ENCODE measurements at regions not wholly inside any gene's neighbourhood (a gene's known extent, or its start where the extent isn't known, plus 50 kb on each side); places are given as distances from the start of the nearest gene placed in this dataset.

GRCh38 chr3:84260596-84260995 is 698.2 kb upstream of the CADM2 start:
- TF ChIP-seq CTCF (IDR thresholded peaks at IDR 0.05): no peak
- DNase-seq (ENCODE audit: low spot score): no peak

GRCh38 chr3:84265768-84266167 is 693.0 kb upstream of the CADM2 start:
- TF ChIP-seq CTCF (IDR thresholded peaks at IDR 0.05): no peak
- no peak for ATAC-seq (ENCODE audit: low FRiP score)
- no peak for DNase-seq (ENCODE audit: low spot score)

More at GRCh38 chr3:84260596-84260995, 698.2 kb upstream of the CADM2 start:
- ATAC-seq (ENCODE audit: low FRiP score): no peak

- ATAC-seq (ENCODE audit: low FRiP score) (no peak), DNase-seq (ENCODE audit: low spot score) (no peak)
- TF ChIP-seq CTCF (IDR thresholded peaks at IDR 0.05): no peak
Measured at GRCh38 chr3:84275532-84275931, 683.3 kb upstream of the CADM2 start.

- ATAC-seq (ENCODE audit: low FRiP score) (no peak), DNase-seq (ENCODE audit: low spot score) (no peak)
- TF ChIP-seq CTCF (IDR thresholded peaks at IDR 0.05): no peak
Measured at GRCh38 chr3:84277562-84278224, 681.1 kb upstream of the CADM2 start.

- TF ChIP-seq CTCF (IDR thresholded peaks at IDR 0.05): no peak
- no peak for ATAC-seq (ENCODE audit: low FRiP score)
- no peak for DNase-seq (ENCODE audit: low spot score)
Measured at GRCh38 chr3:84292128-84292527, 666.7 kb upstream of the CADM2 start.

GRCh38 chr3:84299329-84299728 is 659.5 kb upstream of the CADM2 start:
- TF ChIP-seq CTCF (IDR thresholded peaks at IDR 0.05): no peak
- DNase-seq (ENCODE audit: low spot score): no peak
- no peak for ATAC-seq (ENCODE audit: low FRiP score)

- no peak for DNase-seq (ENCODE audit: low spot score)
- TF ChIP-seq CTCF (IDR thresholded peaks at IDR 0.05): no peak
- no peak for ATAC-seq (ENCODE audit: low FRiP score)
Measured at GRCh38 chr3:84304214-84304613, 654.6 kb upstream of the CADM2 start.
